NOMO-1 (cell line): ENCODE measurements at regions not wholly inside any gene's neighbourhood (a gene's known extent, or its start where the extent isn't known, plus 50 kb on each side); places are given as distances from the start of the nearest gene placed in this dataset.

Source experiments
- DNase-seq, 2 experiments: peaks; one replicate each; lab custom pipeline; 2025; ENCODE audit not compliant: unreplicated experiment in 2 of 2; lab: John Stamatoyannopoulos, UW

- no peak for DNase-seq
Observed at GRCh38 chr10:29102636-29103035, 186.2 kb upstream of the LYZL1 start.

GRCh38 chr10:29104661-29105399 lies 184.0 kb upstream of the LYZL1 start:
- no peak for DNase-seq

- DNase-seq, result no peak
Observed at GRCh38 chr10:29105516-29106215, 183.2 kb upstream of the LYZL1 start.

GRCh38 chr10:29106287-29106686 lies 182.6 kb upstream of the LYZL1 start:
- no peak for DNase-seq

GRCh38 chr10:29107866-29108498 lies 180.9 kb upstream of the LYZL1 start:
- no peak for DNase-seq

GRCh38 chr10:29109707-29110571 lies 178.9 kb upstream of the LYZL1 start:
- DNase-seq, result no peak

- no peak for DNase-seq
Observed at GRCh38 chr10:29112827-29113615, 175.8 kb upstream of the LYZL1 start.

- DNase-seq, result no peak
Observed at GRCh38 chr10:29113616-29113945, 175.3 kb upstream of the LYZL1 start.

- DNase-seq, result no peak
Observed at GRCh38 chr10:29114141-29114540, 174.7 kb upstream of the LYZL1 start.

GRCh38 chr10:29117781-29118180 lies 171.1 kb upstream of the LYZL1 start:
- DNase-seq, result no peak

GRCh38 chr10:29119374-29119773 lies 169.5 kb upstream of the LYZL1 start:
- peak; percentile 16 to 20 for DNase-seq

- DNase-seq, result no peak
Observed at GRCh38 chr10:29120216-29120615, 168.7 kb upstream of the LYZL1 start.

GRCh38 chr10:29124864-29125263 lies 164.0 kb upstream of the LYZL1 start:
- DNase-seq, result no peak

GRCh38 chr10:29127037-29127700 lies 161.7 kb upstream of the LYZL1 start:
- DNase-seq, result no peak

GRCh38 chr10:29127731-29128130 lies 161.1 kb upstream of the LYZL1 start:
- no peak for DNase-seq

- DNase-seq, result no peak
Observed at GRCh38 chr10:29130190-29130673, 158.6 kb upstream of the LYZL1 start.

GRCh38 chr10:29131952-29132547 lies 156.8 kb upstream of the LYZL1 start:
- DNase-seq, result no peak

GRCh38 chr10:29132551-29133111 lies 156.2 kb upstream of the LYZL1 start:
- no peak for DNase-seq

- DNase-seq, result no peak
Observed at GRCh38 chr10:29135337-29135736, 153.5 kb upstream of the LYZL1 start.
